Stimulated activated CD4-positive, alpha-beta T cell treated with anti-CD3 and anti-CD28 coated beads, Interleukin-4, amount 100 ng/mL, for 1 hour (primary cell): ENCODE measurements at regions not wholly inside any gene's neighbourhood (a gene's known extent, or its start where the extent isn't known, plus 50 kb on each side); places are given as distances from the start of the nearest gene placed in this dataset.
A peak's percentile ranks its signal among the peaks of the same experiment; 100 is the strongest.

Experiments
- DNase-seq: peaks from one replicate; pipeline ENCODE4 v3.0.0-alpha.2; 2020

GRCh38 chr5:57692582-57693487 lies 210.2 kb upstream of the ACTBL2 start:
- peak; percentile 7 for DNase-seq

DNA sequence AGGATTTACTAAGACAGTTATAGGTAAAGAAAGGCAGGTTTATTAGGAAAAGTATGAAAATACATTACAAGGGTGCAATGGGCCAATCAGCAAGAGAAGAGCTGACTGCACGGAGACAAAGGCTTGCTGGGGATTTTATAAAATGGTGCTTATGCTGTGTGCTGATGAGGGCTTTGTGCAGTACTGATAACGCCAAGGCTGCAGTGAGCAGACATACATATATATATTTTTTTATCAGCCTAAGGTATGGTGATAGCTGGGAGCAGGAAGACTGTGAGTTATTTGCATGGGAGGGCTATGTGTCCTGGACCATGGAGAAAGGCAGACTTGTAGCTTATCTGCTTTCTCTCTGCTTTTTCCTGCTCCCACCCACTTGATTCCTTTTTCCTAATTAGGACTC lies 208.1 kb upstream of the ACTBL2 start:
- no peak for DNase-seq

DNA sequence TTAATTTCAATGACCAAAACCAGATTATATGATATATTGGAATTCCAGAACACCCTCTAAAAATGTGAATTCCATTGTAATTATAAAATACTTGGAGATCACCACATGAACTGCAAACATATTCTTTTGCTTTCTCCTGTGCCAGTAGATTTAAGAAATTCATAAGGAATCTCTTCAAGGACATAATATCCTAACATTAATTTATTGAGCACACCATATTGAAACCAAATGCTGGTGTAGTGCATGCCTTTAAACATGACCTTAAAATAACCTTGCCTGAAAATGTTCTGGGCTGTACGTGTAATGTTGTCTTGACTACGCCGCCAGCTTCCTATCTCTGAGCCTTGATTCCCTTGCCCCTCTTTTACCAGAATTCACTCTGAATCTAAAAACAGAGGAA lies 205.0 kb upstream of the ACTBL2 start:
- DNase-seq = no peak

GRCh38 chr5:57685516-57686255 lies 203.1 kb upstream of the ACTBL2 start:
- DNase-seq = no peak

DNA sequence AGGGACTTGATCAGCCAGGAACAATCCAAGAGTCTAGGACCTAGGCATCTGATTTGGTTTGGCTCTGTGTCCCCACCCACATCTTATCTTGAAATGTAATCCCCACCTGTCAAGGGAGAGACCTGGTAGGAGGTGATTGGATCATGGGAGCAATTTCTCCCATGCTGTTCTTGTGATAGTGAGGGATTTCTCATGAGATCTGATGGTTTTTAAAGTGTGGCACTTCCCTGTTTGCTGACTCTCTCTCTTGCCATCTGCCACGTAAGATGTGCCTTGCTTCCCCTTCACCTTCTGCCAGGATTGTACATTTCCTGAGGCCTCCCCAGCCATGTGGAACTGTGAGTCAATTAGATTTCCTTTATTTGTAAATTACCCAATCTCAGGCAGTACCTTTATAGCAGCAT lies 201.7 kb upstream of the ACTBL2 start:
- DNase-seq = no peak

DNA sequence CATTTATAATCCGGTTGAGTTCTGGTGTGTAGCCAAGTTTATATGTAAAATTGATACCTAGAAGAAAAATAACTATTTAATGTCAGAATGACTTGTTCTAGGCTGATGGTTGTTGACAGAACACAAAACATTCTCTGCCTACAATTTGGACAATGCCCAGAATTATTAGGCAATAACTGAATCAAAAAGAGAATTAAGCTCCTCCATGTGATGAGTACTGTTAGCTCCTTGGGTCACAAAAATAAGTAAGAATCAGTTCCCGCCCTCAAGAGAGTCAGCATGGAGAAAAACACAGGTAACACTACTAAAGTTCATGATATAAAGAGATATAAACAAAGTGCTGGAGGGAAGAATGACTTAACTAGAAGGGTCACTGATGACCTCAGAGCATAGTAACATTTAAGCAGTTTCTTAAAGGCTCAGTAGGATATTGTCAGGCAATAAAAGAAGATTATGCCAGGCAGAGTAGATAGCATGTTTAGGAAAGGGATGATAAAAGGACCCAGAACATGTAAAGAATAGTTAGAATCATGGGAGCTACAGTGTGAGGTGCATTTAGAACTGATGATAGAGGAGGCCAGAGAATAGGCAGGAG lies 200.5 kb upstream of the ACTBL2 start:
- no peak for DNase-seq

- no peak for DNase-seq
These were observed 199.3 kb upstream of the ACTBL2 start for GRCh38 chr5:57681942-57682341.

- DNase-seq = no peak
These were observed 198.1 kb upstream of the ACTBL2 start for GRCh38 chr5:57680686-57681085.

- no peak for DNase-seq
These were observed 194.6 kb upstream of the ACTBL2 start for GRCh38 chr5:57677235-57677634.

DNA sequence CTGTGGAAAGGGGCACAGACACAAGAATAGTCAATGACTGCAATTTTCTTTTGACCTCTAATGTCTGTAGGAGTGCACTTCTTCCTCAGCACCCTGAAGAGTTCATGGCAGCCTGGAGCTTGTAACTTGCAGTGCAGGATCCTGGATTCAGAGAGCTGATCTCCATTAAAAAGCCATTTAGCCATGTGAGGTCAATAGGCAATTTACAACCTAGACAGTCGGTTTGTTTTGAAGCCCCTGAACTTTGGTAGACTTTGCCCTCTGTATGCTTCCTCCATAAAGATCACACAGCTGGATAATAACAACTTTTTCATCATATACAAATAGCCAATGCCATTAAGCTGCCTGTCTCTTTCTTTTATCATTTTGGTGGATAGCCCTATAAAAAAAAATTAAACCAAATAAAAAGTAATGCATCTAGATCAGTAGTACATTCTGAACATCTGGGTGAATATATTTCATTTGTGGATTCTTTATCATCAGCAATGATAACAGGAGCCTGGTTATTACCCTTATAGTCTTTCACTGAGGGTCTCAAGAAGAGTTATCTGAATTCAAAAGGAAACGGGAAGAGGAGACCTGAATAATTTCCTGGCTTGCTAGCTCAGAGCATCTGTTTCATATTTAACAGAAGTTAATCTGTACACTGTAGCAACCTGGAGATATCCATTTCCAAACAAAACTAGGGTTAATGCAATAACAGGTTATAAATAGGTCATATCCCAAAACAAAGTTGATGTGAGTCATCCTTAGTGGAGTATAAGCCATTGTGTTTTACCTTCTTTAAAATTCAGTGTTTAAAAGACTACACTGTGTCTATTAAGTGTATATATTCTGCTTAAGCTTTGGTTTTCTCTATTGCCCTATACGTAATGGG lies 193.8 kb upstream of the ACTBL2 start:
- DNase-seq = no peak

- DNase-seq = no peak
These were observed 192.6 kb upstream of the ACTBL2 start for GRCh38 chr5:57675236-57675635.

GRCh38 chr5:57671371-57671770 lies 188.8 kb upstream of the ACTBL2 start:
- no peak for DNase-seq

GRCh38 chr5:57666582-57666981 lies 184.0 kb upstream of the ACTBL2 start:
- DNase-seq = no peak

- no peak for DNase-seq
These were observed 182.7 kb upstream of the ACTBL2 start for GRCh38 chr5:57665146-57665936.

DNA sequence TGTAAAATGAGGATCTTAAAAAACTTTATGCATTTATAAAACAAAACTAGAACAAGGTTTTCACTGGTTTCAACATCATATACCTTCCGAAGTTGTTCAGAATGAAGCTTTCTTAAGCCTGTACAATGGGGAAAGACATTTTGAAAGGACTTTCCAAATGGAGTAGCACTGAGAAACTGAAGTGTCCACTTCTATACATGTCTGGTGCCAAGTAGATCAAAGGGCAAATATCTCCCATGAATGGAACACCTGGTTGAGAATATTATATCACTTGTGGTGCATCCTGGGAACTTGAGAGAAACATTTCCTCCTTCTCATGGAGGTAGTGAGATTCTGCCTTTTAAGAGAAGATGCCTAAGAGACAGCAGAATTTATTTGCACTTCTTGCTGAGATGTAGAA lies 182.1 kb upstream of the ACTBL2 start:
- no peak for DNase-seq

DNA sequence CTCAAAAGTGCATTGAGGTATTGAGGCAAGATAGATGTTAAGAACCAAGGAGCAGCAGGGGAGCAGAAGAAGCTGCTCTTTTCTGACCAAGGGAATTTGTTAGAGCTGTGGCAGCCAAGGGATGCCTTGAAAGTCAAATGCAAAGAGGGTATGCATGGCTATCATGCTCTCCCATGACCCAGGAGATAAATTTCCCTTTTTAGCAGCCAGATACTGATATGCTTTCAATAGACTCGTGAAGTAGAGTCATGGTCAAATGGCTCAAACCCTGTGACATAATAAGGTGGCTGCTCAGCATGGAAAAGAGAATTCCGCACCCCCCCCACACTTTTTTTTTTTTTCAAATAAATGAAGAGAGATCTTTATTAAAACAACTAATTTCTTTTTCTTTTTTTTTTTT lies 180.9 kb upstream of the ACTBL2 start:
- DNase-seq = no peak

DNA sequence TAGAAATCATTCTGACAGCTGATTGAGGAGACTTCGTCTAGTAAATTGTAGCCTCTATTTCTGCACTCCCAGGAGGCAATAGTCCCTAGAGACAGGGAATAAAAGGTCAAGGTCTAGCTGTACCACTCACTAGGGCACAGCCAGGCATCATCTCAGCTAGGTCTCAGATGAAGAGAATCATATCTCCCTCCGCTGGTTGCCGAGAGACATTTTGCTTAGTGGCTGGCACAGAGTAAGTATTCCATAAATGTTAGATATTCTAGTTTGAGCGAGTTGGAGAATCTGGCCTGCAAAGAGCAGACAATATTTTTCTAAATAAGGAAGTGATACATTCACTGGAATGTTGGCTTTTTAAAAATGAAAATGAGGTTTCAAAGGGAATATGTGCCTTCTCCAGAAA lies 180.4 kb upstream of the ACTBL2 start:
- DNase-seq = no peak

DNA sequence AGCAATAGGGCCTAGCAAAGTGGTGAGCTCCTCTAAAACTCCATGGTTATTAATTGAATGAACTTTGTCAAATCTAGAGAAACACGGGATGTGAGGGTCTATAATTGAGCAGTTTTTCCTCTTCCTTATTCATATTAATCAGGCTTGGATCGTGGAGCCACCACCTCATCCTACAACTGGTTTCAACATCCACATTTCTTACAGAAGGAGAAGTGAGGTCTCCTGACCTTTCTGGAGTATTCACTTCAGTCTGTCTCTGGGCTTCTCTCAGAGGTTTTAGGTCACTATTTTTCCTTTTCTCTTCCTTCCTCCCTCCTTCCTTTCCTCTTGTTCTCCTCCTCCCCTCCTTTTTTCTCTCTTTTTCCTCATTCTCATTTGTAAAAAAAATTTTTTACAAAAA lies 177.3 kb upstream of the ACTBL2 start:
- DNase-seq = no peak

- DNase-seq = no peak
These were observed 175.4 kb upstream of the ACTBL2 start for GRCh38 chr5:57658018-57658417.

GRCh38 chr5:57655228-57655627 lies 172.6 kb upstream of the ACTBL2 start:
- no peak for DNase-seq

DNA sequence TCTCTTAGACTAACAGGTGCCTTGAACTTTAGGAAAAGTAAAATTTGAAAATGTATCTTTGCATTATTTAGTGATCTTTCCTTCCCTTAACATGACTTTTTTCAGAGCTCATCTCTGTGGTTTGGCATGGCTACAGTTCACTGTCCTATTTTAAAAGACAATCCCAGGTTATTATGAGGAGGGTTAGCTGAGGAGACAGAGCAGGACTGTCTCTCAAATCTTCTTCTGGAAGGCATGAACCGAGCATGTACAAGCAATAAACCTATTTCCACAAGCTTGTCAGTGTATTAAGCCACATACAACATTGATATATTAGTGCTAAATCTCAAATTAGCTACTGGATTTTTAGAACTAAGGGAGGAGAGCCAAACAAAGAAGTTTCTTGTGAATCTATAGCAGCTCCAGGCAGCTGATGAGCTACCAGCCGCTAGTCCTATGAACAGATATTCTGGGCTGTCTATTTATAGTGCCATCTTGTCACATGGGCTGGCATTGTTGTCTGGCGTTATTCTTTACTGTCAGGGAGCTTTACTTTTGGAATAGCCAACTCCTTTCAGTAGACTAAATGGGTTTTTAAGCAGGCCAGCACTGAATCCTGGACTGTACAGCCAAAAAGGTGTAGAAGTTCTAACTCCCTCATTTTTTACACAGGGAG lies 171.2 kb upstream of the ACTBL2 start:
- DNase-seq = no peak
